GM18511 (cell line): ENCODE measurements at regions not wholly inside any gene's neighbourhood (a gene's known extent, or its start where the extent isn't known, plus 50 kb on each side); places are given as distances from the start of the nearest gene placed in this dataset.
"Not testable (repeated sequence)": the region's sequence is repeated elsewhere in the genome, so short reads cannot be mapped to it uniquely, and the experiment has no call there.

ENCODE experiments used
- ATAC-seq: cut with Tn5 transposase; IDR thresholded peaks from one replicate; pipeline ENCODE4 v1.9.1; 2021; ENCODE audit warnings: mild to moderate bottlenecking, moderate library complexity; ENCODE audit not compliant: unreplicated experiment

DNA sequence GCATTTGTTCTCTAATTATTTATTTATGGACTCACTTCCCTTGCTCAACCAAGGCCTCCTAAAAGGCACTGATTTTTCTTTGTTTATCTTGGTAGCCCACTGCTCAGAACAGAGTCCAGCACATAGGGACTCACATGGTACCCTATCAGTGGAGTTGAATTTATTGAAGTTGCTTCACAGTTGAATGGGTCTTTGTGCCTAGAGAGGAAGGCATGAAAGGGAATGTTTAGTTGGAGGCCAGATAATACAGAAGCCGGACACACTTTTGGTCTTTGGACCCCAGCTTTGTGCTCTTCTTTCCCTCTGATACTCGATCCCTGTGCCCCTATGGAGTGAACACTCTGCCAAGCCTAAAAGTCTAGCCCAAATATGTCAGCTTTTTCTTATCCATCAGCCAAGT is 429.0 kb downstream of the PRDM2 start:
- no peak for ATAC-seq

DNA sequence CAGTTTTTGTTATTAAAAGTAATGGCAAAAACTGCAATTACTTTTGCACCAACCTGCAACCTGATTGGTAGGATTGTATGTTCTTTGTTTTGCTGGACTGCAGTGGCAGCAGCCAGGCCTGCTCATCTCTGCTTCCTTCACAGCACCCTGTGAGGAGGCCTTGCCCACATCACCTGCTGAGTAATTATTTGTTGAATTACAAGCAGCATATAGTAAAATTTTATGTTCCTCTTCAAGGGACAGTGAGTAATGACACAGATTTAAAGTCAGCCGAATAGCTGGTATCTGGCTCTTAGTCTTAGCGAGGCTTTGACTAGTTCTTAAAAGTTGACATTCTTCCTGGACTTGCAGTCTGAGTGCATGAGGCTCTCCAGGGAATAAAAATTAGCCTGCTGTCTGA is 435.1 kb downstream of the PRDM2 start:
- ATAC-seq: no peak

DNA sequence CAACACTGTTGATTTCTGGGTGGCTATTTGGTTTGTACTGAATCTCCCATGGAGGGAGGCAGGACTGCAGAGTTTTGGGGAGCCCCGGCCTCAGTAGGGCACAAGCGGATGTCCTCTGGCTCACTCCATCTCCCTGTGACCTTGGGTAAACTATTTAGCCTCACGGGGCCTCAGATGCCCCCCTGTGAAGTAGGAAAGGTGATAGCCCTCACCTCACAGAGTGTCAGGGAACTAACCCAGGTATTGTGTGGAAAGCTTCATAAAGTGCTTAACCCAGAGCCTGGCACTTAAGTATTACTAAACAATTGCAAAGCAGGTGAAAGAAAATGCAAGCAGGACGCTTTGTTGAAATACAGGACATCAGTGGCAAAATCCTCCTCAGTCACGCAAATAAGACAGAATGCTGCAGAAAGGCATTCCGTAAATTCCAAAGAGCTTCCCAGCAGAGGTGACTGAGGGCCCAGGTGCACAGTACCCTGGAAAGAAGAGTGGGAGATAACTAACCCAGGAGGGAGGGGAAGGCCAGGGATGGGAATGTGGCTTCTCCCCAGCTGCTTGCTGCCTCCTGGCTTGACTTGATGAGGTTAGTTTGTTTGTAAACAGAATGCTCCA is 436.3 kb downstream of the PRDM2 start:
- no peak for ATAC-seq

DNA sequence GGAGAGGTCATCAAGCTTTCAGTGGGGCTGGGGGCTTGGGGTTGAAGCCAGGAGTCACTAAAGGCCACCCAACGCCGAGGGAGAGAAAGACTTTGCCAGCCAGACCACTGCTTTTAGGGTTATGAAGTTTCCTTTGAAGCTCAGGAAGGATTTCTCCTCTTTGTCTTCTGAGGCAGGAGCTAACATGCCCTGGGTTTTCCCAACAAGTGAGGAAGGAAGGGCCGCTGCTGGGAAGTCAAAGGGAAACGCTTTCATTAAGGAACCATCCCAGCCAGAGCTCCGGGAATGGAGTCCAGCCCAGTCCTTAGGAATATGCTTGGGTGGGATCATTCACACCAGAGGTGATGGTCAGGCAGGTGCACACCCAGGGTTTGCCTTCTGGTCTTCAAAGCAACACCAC is 436.9 kb downstream of the PRDM2 start:
- ATAC-seq: no peak

DNA sequence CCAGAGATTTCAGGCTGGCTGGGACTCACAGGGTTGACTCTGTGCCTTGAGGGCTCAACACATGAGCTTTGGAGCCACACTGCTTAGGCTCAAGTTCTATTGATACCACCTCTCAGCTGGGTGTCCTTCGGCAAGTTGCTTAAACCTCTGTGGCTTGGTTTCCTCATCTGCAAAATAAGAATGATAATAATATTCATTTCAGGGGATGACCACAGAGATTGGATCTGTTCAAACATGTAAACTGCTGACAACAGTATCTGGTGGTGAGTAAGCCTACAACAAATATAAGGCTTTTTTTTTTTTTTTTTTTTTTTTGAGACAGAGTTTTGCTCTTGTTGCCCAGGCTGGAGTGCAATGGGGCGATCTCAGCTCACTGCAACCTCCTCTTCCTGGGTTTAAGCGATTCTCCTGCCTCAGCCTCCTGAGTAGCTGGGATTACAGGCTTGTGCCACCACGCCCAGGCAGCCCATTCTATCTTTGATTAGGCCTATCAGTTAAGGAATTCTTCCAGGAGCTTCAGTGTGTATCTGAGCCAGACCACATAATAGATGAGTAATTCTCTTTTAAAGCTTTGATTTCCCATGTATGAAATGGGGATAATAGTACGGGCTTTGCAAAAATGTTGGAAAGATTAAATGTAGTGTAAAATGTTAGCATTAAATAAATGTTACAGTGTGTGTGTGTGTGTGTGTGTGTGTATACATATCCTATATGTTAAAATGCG is 437.6 kb downstream of the PRDM2 start:
- ATAC-seq: no peak

DNA sequence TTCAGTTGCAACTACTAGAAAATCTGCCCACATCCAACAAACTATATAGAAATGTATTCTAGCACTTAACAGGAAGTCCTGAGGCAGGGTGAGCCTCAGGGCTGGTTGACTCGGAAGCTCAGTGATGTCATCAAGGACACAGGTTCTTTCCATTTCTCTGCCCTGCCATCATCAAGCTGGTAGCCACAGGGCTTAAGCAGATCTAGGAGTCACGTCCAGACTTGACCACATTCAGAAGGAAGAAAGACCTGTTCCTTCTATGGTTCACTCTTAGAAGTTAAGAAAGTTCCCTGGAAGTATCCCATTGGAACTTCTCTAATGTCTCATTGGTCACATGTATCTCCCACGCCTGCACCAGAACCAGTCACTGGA is 438.1 kb downstream of the PRDM2 start:
- ATAC-seq: no peak

DNA sequence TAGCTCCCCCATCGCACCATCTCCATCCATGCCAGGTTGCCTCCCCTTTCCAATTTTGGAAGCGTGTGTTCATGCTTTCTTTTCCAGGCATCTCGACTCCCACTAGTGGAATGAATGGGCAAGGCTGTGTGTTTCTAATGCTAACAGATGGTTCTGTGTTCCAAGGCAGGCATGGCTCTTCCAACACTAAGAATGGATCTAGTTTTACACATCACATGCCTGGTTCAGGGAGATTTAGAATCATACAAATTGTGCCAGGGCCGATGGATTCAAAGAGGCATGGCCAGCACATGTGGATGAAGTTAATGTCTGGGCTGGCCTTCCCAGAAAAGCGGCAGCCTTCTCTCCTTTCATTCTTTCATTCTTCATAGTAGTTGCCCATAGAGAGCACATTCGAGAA is 438.7 kb downstream of the PRDM2 start:
- no peak for ATAC-seq

DNA sequence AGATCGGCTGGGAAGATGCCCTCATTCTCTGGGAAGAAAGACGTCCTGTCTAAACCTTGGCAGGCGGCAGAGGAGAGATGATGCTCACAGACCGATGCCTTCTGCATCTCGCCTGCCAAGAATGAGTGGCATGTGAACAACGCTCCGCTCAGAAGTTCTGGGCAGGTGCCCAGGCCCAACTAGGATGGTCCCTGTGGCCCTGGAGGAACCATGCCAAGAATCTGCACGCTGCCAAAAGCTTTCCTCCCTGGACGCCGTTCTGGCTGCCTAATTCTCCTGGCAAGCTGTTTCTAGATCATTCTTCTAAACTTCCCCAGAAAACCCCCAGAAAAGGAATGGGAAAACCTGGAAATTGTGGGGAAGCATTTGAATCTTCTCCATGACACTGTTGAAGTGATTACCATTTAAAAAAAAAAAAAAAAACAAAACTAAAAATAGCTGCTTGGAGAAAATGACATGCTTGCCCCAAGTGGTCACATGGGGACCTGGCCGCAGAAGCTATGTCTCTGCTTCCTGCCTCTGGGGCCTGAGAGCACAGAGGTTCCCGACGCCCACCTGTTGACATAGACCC is 440.9 kb downstream of the PRDM2 start:
- no peak for ATAC-seq

DNA sequence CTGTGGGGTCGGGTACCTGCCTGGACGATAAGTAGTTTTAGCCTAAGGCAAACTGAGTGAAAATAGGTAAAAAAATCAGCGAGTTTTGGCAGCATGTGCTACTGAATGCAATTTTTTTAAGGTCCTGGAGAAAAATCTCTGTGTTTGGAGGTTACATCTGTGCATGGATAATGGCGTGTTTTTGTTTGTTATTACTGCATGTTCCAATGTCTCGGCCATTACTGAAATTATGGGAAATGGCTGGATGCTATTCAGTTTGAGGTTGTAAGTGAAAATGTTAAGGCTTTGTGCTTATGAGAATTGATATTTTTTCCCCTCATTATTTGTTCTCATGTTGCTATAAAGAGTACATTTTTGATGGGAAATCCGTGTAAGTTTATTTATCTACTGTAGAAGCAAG is 441.7 kb downstream of the PRDM2 start:
- ATAC-seq: no peak

DNA sequence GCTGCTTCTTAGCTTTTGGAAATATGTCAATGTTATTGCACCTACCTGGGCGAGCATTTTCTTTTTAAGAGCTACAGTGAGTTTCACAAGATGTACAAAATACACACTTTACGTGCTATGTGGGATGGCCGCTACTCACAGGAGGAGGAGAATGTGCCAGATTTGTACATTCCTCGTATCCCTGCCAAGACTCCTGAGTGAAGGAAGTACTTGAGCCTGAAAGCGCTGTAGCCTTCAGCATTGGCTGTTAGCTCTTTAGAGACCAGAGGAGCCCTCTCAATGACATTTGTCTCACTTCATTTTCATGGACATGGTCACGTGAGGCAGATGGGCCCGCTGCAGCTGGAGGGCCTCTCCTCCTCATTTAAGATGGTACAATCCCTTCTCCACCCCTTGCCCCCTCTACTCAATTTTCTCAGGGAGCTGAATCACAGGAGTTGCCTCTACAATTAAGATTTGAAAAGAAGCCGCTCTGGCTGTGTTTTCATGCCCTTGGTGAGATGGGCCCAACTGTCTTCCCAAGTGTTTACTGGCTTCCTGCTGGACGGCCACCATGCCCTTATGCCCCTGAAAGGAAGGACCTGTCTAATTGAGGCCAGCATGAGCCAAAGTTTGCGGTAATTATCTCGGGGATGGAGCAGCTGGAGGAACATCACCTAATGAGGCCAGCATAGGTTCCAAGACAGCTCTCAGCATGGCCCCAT is 442.6 kb downstream of the PRDM2 start:
- no peak for ATAC-seq

DNA sequence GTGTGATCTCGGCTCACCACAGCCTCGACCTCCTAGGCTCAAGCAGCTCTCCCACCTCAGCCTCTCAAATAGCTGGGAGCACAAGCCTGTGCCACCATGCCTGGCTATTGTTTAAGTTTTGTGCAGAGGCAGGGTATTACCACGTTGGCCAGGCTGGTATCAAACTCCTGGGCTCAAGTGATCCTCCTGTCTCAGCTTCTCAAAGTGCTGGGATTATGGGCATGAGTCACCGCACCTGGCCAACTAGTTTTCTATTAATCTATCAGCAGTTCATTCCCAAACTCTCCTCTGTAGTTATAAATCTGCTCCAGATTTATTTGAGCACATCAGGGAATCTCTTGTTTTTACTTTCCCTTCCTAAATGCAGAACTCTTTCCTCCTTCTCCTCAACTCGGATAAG is 443.8 kb downstream of the PRDM2 start:
- no peak for ATAC-seq

DNA sequence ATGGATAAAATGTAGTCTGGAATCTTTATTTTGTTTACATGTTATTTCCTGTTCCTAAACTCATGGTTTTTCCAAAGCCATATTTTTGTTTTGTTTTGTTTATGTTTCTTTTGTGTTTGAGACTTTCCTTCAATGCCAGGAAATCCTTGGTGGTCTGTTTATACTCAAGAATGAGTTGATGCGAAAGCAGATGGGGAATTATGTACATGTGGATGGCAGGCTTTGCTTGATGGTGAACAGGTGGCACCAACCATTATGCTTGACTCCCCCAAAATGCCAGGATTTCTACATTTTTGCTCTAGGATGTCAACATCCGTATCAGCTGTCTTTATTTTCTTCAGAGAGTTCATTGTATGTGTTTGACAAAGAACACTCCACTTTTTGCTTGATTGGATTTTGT is 448.5 kb downstream of the PRDM2 start:
- ATAC-seq: no peak

DNA sequence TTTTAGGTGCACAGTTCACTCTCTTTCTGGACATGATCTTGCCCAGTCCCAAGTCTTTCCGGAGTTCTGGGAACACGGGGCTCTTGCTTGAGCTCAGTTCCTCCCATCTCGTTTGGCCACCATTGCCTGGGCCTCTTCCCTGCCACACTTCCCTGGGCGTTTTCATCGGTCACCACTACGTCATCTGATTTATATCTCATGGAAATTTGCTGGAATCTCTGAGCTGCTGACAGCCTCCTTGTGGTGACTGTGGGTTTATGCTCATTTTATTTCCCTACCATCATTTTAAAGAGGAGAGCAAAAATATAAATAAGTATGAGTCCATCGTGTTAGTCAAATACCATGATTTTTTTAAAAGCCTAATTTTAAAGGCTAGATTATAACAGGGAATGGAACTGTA is 449.1 kb upstream of the KAZN start:
- no peak for ATAC-seq

DNA sequence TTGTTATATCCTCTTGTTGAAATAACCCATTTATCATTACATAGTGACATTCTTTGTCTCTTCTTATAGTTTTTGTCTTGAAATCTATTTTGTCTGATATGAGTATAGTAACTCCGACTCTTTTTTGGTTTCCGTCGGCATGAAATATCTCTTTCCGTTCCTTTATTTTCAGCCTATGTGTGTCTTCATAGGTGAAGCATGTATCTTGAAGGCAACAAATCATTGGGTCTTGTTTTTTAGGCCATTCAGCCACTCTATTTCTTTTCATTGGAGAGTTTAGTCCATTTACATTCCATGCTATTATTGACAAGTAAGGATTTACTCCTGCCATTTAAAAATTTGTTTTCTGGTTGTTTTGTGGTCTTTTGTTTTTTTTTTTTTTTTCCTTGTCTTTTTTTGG is 441.9 kb upstream of the KAZN start:
- no peak for ATAC-seq

DNA sequence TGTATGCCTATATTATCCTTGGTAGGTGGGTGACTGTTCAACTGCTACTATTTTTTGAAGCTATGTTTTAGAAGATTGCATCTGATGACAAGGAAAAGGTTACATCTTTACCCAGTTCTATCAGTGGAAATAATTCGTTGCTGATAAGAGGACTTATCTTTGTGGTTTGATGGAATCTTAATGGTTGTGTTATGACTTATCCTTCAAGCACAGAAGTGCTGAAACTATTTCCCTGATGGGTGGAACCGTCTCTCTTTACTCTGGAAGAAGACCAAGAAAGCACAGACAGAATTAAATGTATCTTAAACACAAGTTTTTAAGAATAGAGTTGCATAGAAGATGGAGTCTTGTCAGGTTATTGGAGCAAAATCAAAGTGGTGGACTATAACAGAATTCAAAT is 437.7 kb upstream of the KAZN start:
- ATAC-seq: no peak

DNA sequence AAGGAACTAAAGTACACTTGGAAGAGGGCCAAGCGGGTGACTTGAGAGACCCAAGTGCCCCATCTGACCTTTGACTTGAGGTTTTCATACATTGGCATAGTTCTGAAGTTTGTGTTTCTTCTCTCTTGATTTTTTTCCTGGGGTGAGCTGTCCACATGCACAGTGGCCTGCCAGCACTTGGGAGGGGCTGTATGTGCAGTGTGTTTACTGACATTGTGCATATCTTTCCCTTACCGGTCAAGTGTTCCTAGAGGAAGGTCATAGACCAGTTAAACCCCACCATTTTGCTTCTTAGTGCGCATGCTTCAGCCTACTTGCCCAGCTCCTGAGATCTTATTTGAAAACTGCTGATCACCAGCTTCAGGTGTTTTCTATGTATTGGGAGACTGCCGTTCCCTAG is 435.2 kb upstream of the KAZN start:
- no peak for ATAC-seq

DNA sequence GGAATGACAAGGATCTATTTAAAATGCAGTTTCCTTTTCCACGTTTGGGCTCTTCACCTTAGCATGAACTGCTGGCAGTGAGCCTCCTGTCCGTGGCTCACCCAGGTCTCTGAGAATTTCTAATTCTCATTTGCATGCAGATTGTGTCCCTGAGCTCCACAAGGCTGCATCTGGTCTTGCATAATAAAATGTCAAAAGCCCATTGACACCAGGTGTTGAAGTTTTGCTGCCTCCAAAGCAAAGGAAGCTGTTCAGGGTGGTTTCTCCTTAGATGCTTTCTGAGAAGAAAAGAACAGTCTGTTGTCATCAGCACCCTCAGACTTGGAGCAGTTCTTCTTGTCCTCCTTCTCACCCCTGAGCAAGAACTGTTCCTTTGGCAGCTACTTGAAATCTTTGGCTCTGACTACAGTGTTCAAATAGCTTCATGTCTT is 433.1 kb upstream of the KAZN start:
- no peak for ATAC-seq

DNA sequence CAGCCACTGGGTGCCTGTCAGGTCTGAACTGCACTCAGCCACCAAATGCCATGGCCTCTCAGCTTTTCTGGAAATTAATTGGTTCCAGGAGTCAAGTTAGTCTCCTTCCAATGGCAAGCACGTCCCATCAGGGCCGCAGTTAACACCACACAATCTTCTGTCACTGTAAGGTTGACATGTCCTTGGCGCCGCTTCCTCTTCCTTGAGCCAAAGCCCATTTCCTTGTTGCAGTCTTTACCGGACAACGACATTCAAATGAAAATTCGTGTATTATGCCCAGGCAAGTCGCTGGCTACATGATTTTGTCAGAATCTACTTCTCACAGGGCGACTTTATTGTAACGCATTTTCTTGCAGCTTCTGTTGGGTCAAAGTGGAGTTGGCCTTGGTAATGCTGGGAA is 430.6 kb upstream of the KAZN start:
- no peak for ATAC-seq

DNA sequence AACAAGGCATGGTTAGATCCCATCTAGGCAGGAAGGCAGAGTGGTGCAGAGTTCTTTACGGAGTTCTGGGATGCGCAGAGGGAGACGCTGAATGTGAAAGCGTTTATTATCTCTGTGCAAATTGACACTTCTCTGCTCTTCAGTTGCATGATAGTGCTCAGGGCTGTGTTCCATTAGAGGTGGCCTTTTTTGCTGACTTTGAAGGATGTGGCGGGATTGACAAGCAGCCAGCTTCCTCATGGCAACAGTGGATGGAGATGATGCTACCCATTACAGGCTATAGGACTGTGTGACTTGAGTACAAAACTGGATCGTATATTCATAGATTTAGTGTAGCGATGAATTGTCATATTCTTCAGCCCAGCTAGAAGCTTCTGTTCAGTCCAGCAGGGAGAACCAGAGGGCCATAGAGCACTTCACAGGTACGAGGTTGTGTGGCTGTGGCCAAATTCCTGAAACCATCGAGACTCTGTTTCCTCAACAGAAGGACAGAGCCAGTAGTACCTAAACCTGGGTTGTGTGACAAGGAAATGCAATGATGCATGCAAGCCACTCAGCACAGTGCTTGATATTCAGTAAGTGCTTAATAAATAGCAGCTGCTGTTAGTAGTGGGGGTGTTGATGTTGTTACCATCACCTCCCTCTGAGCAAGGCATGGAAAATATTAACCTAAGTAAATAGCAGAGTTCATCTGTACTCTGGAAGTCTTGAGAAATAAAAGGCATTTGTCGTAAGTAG is 430.0 kb upstream of the KAZN start:
- ATAC-seq: no peak

DNA sequence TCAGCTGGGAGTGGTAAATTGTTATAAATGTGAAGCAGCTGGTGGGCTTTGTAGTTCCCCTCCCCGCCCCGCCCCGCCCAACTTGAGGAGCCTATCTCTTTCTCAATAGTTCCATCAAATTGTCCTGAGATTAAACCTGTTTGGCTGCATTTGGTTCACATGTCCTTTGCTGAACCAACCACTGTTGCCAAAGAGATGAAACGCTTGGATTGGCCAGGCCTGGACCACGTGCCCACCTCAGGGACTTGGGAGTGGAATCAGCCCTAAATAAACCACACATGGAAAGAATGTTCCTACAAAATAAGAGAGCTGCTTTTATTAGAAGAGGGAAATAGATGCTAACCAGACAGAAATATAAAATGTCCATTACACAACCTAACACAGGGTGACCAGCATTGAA is 424.9 kb upstream of the KAZN start:
- ATAC-seq: no peak

DNA sequence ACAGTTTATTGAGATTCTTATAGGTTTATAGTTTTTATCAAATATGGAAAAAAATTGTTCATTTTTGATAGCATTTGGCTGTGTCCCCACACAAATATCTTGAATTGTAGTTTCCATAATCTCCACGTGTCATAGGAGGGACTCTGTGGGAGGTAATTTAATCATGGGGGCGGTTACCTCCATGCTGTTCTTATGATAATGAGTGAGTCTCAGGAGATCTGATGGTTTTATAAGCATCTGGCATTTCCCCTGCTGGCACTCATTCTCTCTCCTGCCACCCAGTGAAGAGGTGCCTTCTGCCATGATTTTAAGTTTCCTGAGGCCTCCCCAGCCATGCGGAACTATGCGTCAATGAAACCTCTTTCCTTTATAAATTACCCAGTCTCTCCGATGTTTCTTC is 420.6 kb upstream of the KAZN start:
- not testable (repeated sequence) for ATAC-seq
